Muscle of leg (tissue), 3 donors: ENCODE measurements at regions not wholly inside any gene's neighbourhood (a gene's known extent, or its start where the extent isn't known, plus 50 kb on each side); places are given as distances from the start of the nearest gene placed in this dataset.
"Not testable (repeated sequence)": the region's sequence is repeated elsewhere in the genome, so short reads cannot be mapped to it uniquely, and the experiment has no call there.

Experiments used
- DNase-seq: peaks from one replicate; pipeline ENCODE4 v3.0.0; 2013
- H3K27ac ChIP-seq: one replicate; pipeline ENCODE4 v1.5.1; 2013; ENCODE audit warnings: mild to moderate bottlenecking, low read length, control low read depth
- H3K27me3 ChIP-seq: one replicate; pipeline ENCODE4 v1.6.1; 2013; ENCODE audit warnings: low read length; ENCODE audit not compliant: control insufficient read depth, insufficient read depth
- H3K36me3 ChIP-seq: one replicate; pipeline ENCODE4 v1.6.1; 2013; ENCODE audit warnings: low read length; ENCODE audit not compliant: control insufficient read depth, insufficient read depth
- H3K4me1 ChIP-seq: one replicate; pipeline ENCODE4 v1.6.1; 2013; ENCODE audit warnings: low read length; ENCODE audit not compliant: control insufficient read depth, insufficient read depth
- H3K4me3 ChIP-seq: one replicate; pipeline ENCODE4 v1.5.1; 2013; ENCODE audit warnings: low read length, control low read depth
- H3K9me3 ChIP-seq: replicated peaks from 2 replicates; pipeline ENCODE4 v1.6.1; 2013; ENCODE audit warnings: low read depth, low read length; ENCODE audit not compliant: control insufficient read depth
- WGBS: methylation state at CpG from one replicate; pipeline ENCODE4 v1.1.5; 2013; ENCODE audit warnings: missing lambda C conversion rate; ENCODE audit not compliant: insufficient coverage; 5-methylcytosine and 5-hydroxymethylcytosine counted together

GRCh38 chr12:58728397-58728796 is 191.9 kb downstream of the LRIG3 start:
- WGBS = no CpG with 5 or more reads among the region's 1 CpG
- Histone ChIP-seq H3K9me3 (no peaks in the 10 kb centered on the region), H3K27ac (no peak overlapping the region), H3K27me3 (no peaks in the 10 kb centered on the region), H3K4me3 (no peak overlapping the region), H3K36me3 (no peaks in the 10 kb centered on the region), H3K4me1 (no peaks in the 10 kb centered on the region)
- no peak for DNase-seq

- no peaks in the 10 kb centered on the region for H3K27me3 ChIP-seq
- no peak for DNase-seq
- H3K4me3 ChIP-seq = no peak overlapping the region
- H3K36me3 ChIP-seq = no peaks in the 10 kb centered on the region
- H3K27ac ChIP-seq = no peak overlapping the region
- no peaks in the 10 kb centered on the region for H3K4me1 ChIP-seq
- H3K9me3 ChIP-seq = no peaks in the 10 kb centered on the region
Measured at GRCh38 chr12:58731096-58731495, 189.2 kb downstream of the LRIG3 start.

GRCh38 chr12:58732894-58733293 is 187.4 kb downstream of the LRIG3 start:
- H3K4me3 ChIP-seq = no peak overlapping the region
- H3K4me1 ChIP-seq = no peaks in the 10 kb centered on the region
- no peak for DNase-seq
- H3K36me3 ChIP-seq = no peaks in the 10 kb centered on the region
- H3K27ac ChIP-seq = no peak overlapping the region
- no peaks in the 10 kb centered on the region for H3K9me3 ChIP-seq
- no peaks in the 10 kb centered on the region for H3K27me3 ChIP-seq
- no CpG with 5 or more reads among the region's 3 CpGs for WGBS

GRCh38 chr12:58741226-58741625 is 179.1 kb downstream of the LRIG3 start:
- Histone ChIP-seq H3K4me3 (no peak overlapping the region), H3K27me3 (no peaks in the 10 kb centered on the region), H3K4me1 (no peaks in the 10 kb centered on the region), H3K9me3 (no peaks in the 10 kb centered on the region), H3K27ac (no peak overlapping the region), H3K36me3 (no peaks in the 10 kb centered on the region)
- no CpG with 5 or more reads among the region's 2 CpGs for WGBS
- no peak for DNase-seq

GRCh38 chr12:58745348-58746125 is 174.8 kb downstream of the LRIG3 start:
- 100% methylated on average over 3 of the region's 4 CpGs for WGBS
- no peaks in the 10 kb centered on the region for H3K27me3 ChIP-seq
- no peaks in the 10 kb centered on the region for H3K4me1 ChIP-seq
- no peak overlapping the region for H3K4me3 ChIP-seq
- DNase-seq = no peak
- H3K27ac ChIP-seq = no peak overlapping the region
- H3K9me3 ChIP-seq = no peaks in the 10 kb centered on the region
- no peaks in the 10 kb centered on the region for H3K36me3 ChIP-seq

GRCh38 chr12:58747533-58747932 is 172.8 kb downstream of the LRIG3 start:
- Histone ChIP-seq H3K27me3 (no peaks in the 10 kb centered on the region), H3K4me1 (no peaks in the 10 kb centered on the region), H3K36me3 (no peaks in the 10 kb centered on the region), H3K4me3 (no peak overlapping the region), H3K9me3 (peaks cover under 1% of the 10 kb centered on the region), H3K27ac (no peak overlapping the region)
- no peak for DNase-seq
- 80% methylated on average over 1 of the region's 2 CpGs for WGBS

- Histone ChIP-seq H3K27me3 (no peaks in the 10 kb centered on the region), H3K4me1 (no peaks in the 10 kb centered on the region), H3K27ac (no peak overlapping the region), H3K36me3 (no peaks in the 10 kb centered on the region), H3K4me3 (no peak overlapping the region), H3K9me3 (peaks cover 4% of the 10 kb centered on the region)
- no CpG with 5 or more reads among the region's 3 CpGs for WGBS
- DNase-seq = peak; percentile 62
Measured at GRCh38 chr12:58750484-58750883, 169.8 kb downstream of the LRIG3 start.

- Histone ChIP-seq H3K36me3 (no peaks in the 10 kb centered on the region), H3K27ac (no peak overlapping the region), H3K4me1 (no peaks in the 10 kb centered on the region), H3K9me3 (peaks cover 4% of the 10 kb centered on the region), H3K4me3 (no peak overlapping the region), H3K27me3 (no peaks in the 10 kb centered on the region)
- WGBS = 70% methylated on average over 6 of the region's 7 CpGs
- DNase-seq = no peak
Measured at GRCh38 chr12:58757422-58757821, 162.9 kb downstream of the LRIG3 start.

- H3K4me3 ChIP-seq, H3K27me3 ChIP-seq, H3K9me3 ChIP-seq, H3K36me3 ChIP-seq, H3K27ac ChIP-seq, DNase-seq, H3K4me1 ChIP-seq: not testable (repeated sequence)
- no CpG with 5 or more reads among the region's 1 CpG for WGBS
Measured at GRCh38 chr12:58759745-58760144, 160.6 kb downstream of the LRIG3 start.

GRCh38 chr12:58761308-58761707 is 159.0 kb downstream of the LRIG3 start:
- DNase-seq = no peak

More at GRCh38 chr12:58761308-58761707, 159.0 kb downstream of the LRIG3 start:
- WGBS = 100% methylated on average over 1 of the region's 1 CpG
- Histone ChIP-seq H3K9me3 (no peaks in the 10 kb centered on the region), H3K36me3 (no peaks in the 10 kb centered on the region), H3K4me3 (no peak overlapping the region), H3K27ac (no peak overlapping the region), H3K27me3 (no peaks in the 10 kb centered on the region), H3K4me1 (no peaks in the 10 kb centered on the region)
